Middle frontal gyrus (tissue), 1 donor: ENCODE measurements at regions not wholly inside any gene's neighbourhood (a gene's known extent, or its start where the extent isn't known, plus 50 kb on each side); places are given as distances from the start of the nearest gene placed in this dataset.
"Not testable (repeated sequence)": the region's sequence is repeated elsewhere in the genome, so short reads cannot be mapped to it uniquely, and the experiment has no call there.

ENCODE experiments used
- DNase-seq: peaks from one replicate; pipeline ENCODE4 v3.0.0-alpha.2; 2015; ENCODE audit warnings: low spot score; ENCODE audit errors: extremely low spot score

- DNase-seq, result not testable (repeated sequence)
Observed at GRCh38 chr4:4031446-4032135, 195.1 kb downstream of the OTOP1 start.

- DNase-seq, result not testable (repeated sequence)
Observed at GRCh38 chr4:4032364-4032763, 194.4 kb downstream of the OTOP1 start.

- DNase-seq, result not testable (repeated sequence)
Observed at GRCh38 chr4:4032801-4033605, 193.7 kb downstream of the OTOP1 start.

GRCh38 chr4:4037399-4038138, 189.2 kb downstream of the OTOP1 start:
- not testable (repeated sequence) for DNase-seq

GRCh38 chr4:4045823-4046222, 180.9 kb downstream of the OTOP1 start:
- DNase-seq, result not testable (repeated sequence)

- DNase-seq, result not testable (repeated sequence)
Observed at GRCh38 chr4:4046686-4047085, 180.0 kb downstream of the OTOP1 start.

- not testable (repeated sequence) for DNase-seq
Observed at GRCh38 chr4:4047202-4047601, 179.5 kb downstream of the OTOP1 start.

GRCh38 chr4:4048227-4048626, 178.5 kb downstream of the OTOP1 start:
- DNase-seq, result not testable (repeated sequence)

- not testable (repeated sequence) for DNase-seq
Observed at GRCh38 chr4:4050781-4051180, 175.9 kb downstream of the OTOP1 start.

GRCh38 chr4:4052933-4053332, 173.8 kb downstream of the OTOP1 start:
- DNase-seq, result not testable (repeated sequence)

- not testable (repeated sequence) for DNase-seq
Observed at GRCh38 chr4:4057226-4057625, 169.5 kb downstream of the OTOP1 start.

GRCh38 chr4:4084171-4084570, 142.6 kb downstream of the OTOP1 start:
- DNase-seq, result not testable (repeated sequence)

- not testable (repeated sequence) for DNase-seq
Observed at GRCh38 chr4:4089716-4090419, 136.9 kb downstream of the OTOP1 start.

- DNase-seq, result not testable (repeated sequence)
Observed at GRCh38 chr4:4090720-4091119, 136.0 kb downstream of the OTOP1 start.

- DNase-seq, result not testable (repeated sequence)
Observed at GRCh38 chr4:4092159-4092558, 134.6 kb downstream of the OTOP1 start.

- DNase-seq, result not testable (repeated sequence)
Observed at GRCh38 chr4:4099610-4100009, 127.1 kb downstream of the OTOP1 start.

- not testable (repeated sequence) for DNase-seq
Observed at GRCh38 chr4:4106923-4107322, 119.8 kb downstream of the OTOP1 start.

- DNase-seq, result peak; percentile 27
Observed at GRCh38 chr4:4107411-4108107, 119.2 kb downstream of the OTOP1 start.

GRCh38 chr4:4115381-4115780, 111.3 kb downstream of the OTOP1 start:
- DNase-seq, result not testable (repeated sequence)

- not testable (repeated sequence) for DNase-seq
Observed at GRCh38 chr4:4116901-4117300, 109.8 kb downstream of the OTOP1 start.
